GM19351 (cell line): ENCODE measurements at regions not wholly inside any gene's neighbourhood (a gene's known extent, or its start where the extent isn't known, plus 50 kb on each side); places are given as distances from the start of the nearest gene placed in this dataset.

Experiments used
- ATAC-seq: cut with Tn5 transposase; IDR thresholded peaks from one replicate; pipeline ENCODE4 v1.9.1; 2021; ENCODE audit warnings: mild to moderate bottlenecking, moderate library complexity; ENCODE audit not compliant: unreplicated experiment

GRCh38 chr5:89380635-89381034, 497.7 kb upstream of the MEF2C start:
- ATAC-seq = no peak

GRCh38 chr5:89377767-89378455, 494.9 kb upstream of the MEF2C start:
- no peak for ATAC-seq

- no peak for ATAC-seq
These were observed 492.0 kb upstream of the MEF2C start for GRCh38 chr5:89374818-89375521.

- peak; percentile 56 for ATAC-seq
These were observed 491.3 kb upstream of the MEF2C start for GRCh38 chr5:89374144-89374784.

- no peak for ATAC-seq
These were observed 489.2 kb upstream of the MEF2C start for GRCh38 chr5:89372176-89372575.

GRCh38 chr5:89371646-89372045, 488.7 kb upstream of the MEF2C start:
- ATAC-seq = no peak

- no peak for ATAC-seq
These were observed 476.1 kb upstream of the MEF2C start for GRCh38 chr5:89359046-89359445.

- peak; percentile 70 for ATAC-seq
These were observed 471.0 kb upstream of the MEF2C start for GRCh38 chr5:89353837-89354551.

- no peak for ATAC-seq
These were observed 469.0 kb upstream of the MEF2C start for GRCh38 chr5:89351975-89352374.

- no peak for ATAC-seq
These were observed 468.2 kb upstream of the MEF2C start for GRCh38 chr5:89351222-89351621.

DNA sequence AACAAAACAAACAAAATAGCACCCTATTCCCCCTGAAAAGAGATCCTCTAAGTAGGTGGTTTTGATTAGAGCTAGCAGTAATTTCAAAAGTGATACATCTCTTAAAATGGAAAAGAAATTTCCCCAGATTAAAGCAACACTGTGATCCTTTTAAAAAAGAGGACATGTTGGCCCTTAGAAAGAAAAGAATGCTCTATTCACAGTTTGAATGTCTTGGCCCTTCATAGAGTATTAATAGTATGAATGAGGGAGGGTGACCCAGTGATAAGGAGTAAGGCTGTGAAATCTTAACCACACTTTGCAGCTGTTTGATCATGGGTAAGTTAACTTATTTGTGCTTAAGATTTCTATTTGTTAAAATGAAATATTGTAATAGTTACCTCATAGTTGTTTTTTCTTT, 467.7 kb upstream of the MEF2C start:
- ATAC-seq = no peak

GRCh38 chr5:89349246-89349980, 466.4 kb upstream of the MEF2C start:
- no peak for ATAC-seq

DNA sequence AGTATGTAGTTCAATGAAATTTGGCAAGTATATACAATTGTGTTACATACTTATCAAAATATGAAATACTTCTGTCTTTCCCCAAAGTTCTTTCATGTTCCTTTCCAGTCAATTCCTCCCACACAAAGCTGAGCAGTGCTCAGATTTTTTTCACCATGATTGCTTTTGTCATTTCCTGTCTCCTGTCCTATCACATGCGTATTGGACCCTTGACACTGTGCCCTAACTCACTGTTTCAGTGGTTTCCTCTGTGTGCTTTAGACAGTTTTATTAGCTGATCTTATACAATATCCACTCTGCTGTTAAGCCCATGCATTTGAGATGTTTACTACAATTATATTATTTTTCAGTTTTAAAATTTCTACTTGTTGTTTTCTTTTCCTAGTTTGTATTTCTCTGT, 463.6 kb upstream of the MEF2C start:
- ATAC-seq = no peak

DNA sequence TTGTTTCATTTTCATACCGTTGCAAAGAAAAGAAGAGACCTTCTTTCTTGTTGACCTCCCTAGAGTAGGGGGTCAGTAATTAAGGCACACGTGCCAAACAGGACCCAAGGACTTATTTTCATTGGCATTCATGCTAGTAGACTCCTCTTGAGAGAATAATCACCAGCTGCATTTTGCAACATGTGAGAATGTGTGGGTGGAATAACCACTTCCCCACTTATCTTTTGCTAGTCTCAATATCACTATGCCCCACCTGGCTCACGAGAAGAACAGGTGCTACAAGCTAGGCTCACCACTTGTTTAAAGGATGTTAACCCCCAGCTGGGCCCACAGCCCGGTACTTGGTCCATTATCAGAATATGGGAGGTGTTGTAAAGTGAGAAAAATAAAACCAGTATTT, 460.7 kb upstream of the MEF2C start:
- ATAC-seq = peak; percentile 89

GRCh38 chr5:89342106-89342876, 459.3 kb upstream of the MEF2C start:
- ATAC-seq = peak; percentile 31

GRCh38 chr5:89338935-89339334, 456.0 kb upstream of the MEF2C start:
- no peak for ATAC-seq

DNA sequence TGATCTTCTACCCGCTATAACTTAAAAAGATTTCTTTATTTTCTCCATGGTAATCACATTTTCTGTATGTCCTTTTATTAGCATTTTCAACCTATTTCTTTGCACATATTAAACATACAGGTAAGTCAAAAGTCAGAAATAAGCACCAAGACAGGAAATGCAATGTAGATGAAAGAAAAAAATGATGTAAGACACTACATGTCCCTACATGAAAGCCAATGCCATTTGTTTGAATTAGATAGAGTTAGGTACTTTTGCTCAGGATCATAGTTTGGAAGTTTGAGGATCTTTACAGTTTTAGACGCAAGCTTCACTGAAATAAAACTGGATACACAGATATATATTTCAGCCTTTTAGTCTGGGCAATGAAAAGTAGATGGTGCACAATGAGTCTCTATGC, 453.1 kb upstream of the MEF2C start:
- ATAC-seq = no peak

DNA sequence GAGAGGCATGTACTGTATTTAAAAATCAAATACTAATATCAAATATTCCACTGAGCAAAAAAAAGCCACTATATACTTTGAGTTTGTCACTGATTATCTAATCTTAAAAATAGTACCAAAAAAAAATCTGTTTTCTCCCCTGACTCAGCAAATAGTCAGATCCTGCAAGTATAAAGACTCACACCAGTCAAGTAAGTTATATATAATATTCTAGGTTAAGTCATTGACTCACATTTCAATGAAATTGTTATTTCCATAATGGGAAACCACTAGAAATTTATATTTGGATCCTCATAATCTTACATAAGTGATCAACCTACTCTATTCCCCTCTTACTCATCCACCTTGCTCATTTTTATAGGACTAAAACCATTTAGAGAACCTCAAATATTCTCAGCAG, 447.2 kb upstream of the MEF2C start:
- ATAC-seq = no peak

GRCh38 chr5:89327608-89328007, 444.6 kb upstream of the MEF2C start:
- ATAC-seq = no peak

DNA sequence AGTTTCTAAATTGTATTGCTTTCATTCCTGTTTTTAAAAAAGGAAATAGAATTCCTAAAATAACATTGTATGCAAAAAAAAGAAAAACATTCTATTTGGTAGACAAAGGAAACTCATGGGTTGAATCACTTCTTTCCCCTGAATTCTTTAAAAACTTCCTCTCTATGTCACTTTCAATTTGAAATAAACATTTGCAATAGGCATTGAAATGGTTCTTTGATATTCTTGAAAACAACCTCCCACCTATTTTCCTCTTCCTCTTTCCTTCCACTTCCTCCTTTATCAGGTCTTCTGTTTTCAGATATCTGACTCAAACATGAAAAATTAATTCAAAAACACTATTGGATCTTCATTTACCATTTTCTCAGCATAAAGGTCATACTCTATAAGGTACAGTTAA, 442.0 kb upstream of the MEF2C start:
- ATAC-seq = no peak
